CD4-positive, CD25-positive, alpha-beta regulatory T cell (primary cell): ENCODE measurements at regions not wholly inside any gene's neighbourhood (a gene's known extent, or its start where the extent isn't known, plus 50 kb on each side); places are given as distances from the start of the nearest gene placed in this dataset.

Experiments used
- ATAC-seq, 2 donors: fragments of 150-1000 bp; cut with Tn5 transposase; one replicate each; pipeline ENCODE4 v1.10.0; 2021; ENCODE audit warnings: low read depth in 2 of 2, moderate number of reproducible peaks in 2 of 2, moderate library complexity in 1 of 2
- DNase-seq, 3 donors: peaks; one replicate each; pipeline versions ENCODE4 v3.0.0 to v3.0.0-alpha.2; 2012 to 2022; ENCODE audit warnings: mixed read lengths in 1 of 3
- H3K27ac ChIP-seq: one replicate; pipeline ENCODE4 v1.7.0; 2013; ENCODE audit warnings: mild to moderate bottlenecking, low read length; ENCODE audit not compliant: insufficient read depth, poor library complexity, severe bottlenecking
- H3K27me3 ChIP-seq: one replicate; pipeline ENCODE4 v1.7.0; 2013; ENCODE audit warnings: low read length; ENCODE audit not compliant: control insufficient read depth, insufficient read depth
- H3K36me3 ChIP-seq: one replicate; pipeline ENCODE4 v1.7.0; 2013; ENCODE audit warnings: mild to moderate bottlenecking, low read length, moderate library complexity; ENCODE audit not compliant: control insufficient read depth, insufficient read depth
- H3K4me1 ChIP-seq: 2 replicates; pipeline ENCODE4 v1.7.0; 2013; ENCODE audit warnings: mild to moderate bottlenecking, low read length; ENCODE audit not compliant: insufficient read depth, control insufficient read depth, poor library complexity, severe bottlenecking
- H3K4me3 ChIP-seq: one replicate; pipeline ENCODE4 v1.7.0; 2013; ENCODE audit warnings: low read depth, mild to moderate bottlenecking, low read length, moderate library complexity
- H3K9me3 ChIP-seq, 2 experiments: 1 replicate in 1 of 2; 2 replicates in 1 of 2; pipeline ENCODE4 v1.7.0; 2013; ENCODE audit warnings: low read length in 2 of 2, mild to moderate bottlenecking in 1 of 2, moderate library complexity in 1 of 2; ENCODE audit not compliant: control insufficient read depth in 2 of 2
- H3K27ac Mint-ChIP-seq, 3 donors: one replicate each; pipeline ENCODE4 v1.8.0; 2020 to 2022; ENCODE audit warnings: mild to moderate bottlenecking in 3 of 3, mixed read lengths in 3 of 3, moderate library complexity in 2 of 3
- H3K27me3 Mint-ChIP-seq: one replicate; pipeline ENCODE4 v1.8.0; 2022; ENCODE audit warnings: mild to moderate bottlenecking, mixed read lengths
- H3K36me3 Mint-ChIP-seq: one replicate; pipeline ENCODE4 v1.8.0; 2020; ENCODE audit warnings: mixed read lengths
- H3K4me1 Mint-ChIP-seq, 4 donors: one replicate each; pipeline ENCODE4 v1.8.0; 2020 to 2022; ENCODE audit warnings: mixed read lengths in 4 of 4, mild to moderate bottlenecking in 1 of 4
- H3K4me3 Mint-ChIP-seq, 4 donors: one replicate each; pipeline ENCODE4 v1.8.0; 2020 to 2022; ENCODE audit warnings: mild to moderate bottlenecking in 4 of 4, mixed read lengths in 4 of 4, moderate library complexity in 3 of 4
- H3K9me3 Mint-ChIP-seq, 7 donors: one replicate each; pipeline ENCODE4 v1.8.0; 2020 to 2022; ENCODE audit warnings: mixed read lengths in 7 of 7, mild to moderate bottlenecking in 3 of 7, moderate library complexity in 2 of 7

- H3K36me3 Mint-ChIP-seq: no peaks in the 10 kb centered on the region
- Histone ChIP-seq H3K4me1 (no peaks in the 10 kb centered on the region), H3K9me3 (no peaks in the 10 kb centered on the region), H3K36me3 (no peaks in the 10 kb centered on the region), H3K27ac (no peak overlapping the region), H3K4me3 (no peak overlapping the region), H3K27me3 (peaks cover 5% of the 10 kb centered on the region)
- H3K4me3 Mint-ChIP-seq: no peak overlapping the region
- H3K27me3 Mint-ChIP-seq: peaks cover 12% of the 10 kb centered on the region
- DNase-seq (no peak), ATAC-seq (no peak)
- H3K27ac Mint-ChIP-seq: no peak overlapping the region
- no peaks in the 10 kb centered on the region for H3K4me1 Mint-ChIP-seq
- H3K9me3 Mint-ChIP-seq: peaks cover 0 to 7% (median 0%) of the 10 kb centered on the region in 7 donors
Observed at GRCh38 chr15:101590785-101591184, 61.4 kb downstream of the TM2D3 start.

GRCh38 chr15:101583284-101583683, 68.9 kb downstream of the TM2D3 start:
- H3K9me3 ChIP-seq: no peaks in the 10 kb centered on the region
- no peaks in the 10 kb centered on the region for H3K36me3 Mint-ChIP-seq
- H3K36me3 ChIP-seq: no peaks in the 10 kb centered on the region
- no peak overlapping the region for H3K4me3 ChIP-seq
- DNase-seq (no peak), ATAC-seq (no peak)
- H3K9me3 Mint-ChIP-seq: peaks cover 0 to 7% (median 2%) of the 10 kb centered on the region in 7 donors
- H3K4me1 ChIP-seq: no peaks in the 10 kb centered on the region
- no peak overlapping the region for H3K4me3 Mint-ChIP-seq
- peaks cover 20% of the 10 kb centered on the region for H3K27me3 Mint-ChIP-seq
- H3K4me1 Mint-ChIP-seq: peaks cover 0 to 2% (median 0%) of the 10 kb centered on the region in 4 donors
- H3K27ac Mint-ChIP-seq: no peak overlapping the region
- peaks cover 5% of the 10 kb centered on the region for H3K27me3 ChIP-seq
- no peak overlapping the region for H3K27ac ChIP-seq

- Mint-ChIP-seq H3K4me3 (no peak overlapping the region), H3K27me3 (peaks cover 14% of the 10 kb centered on the region), H3K4me1 (peaks cover 0 to 2% (median 0%) of the 10 kb centered on the region in 4 donors), H3K9me3 (peaks cover 0 to 11% (median 5%) of the 10 kb centered on the region in 7 donors), H3K36me3 (no peaks in the 10 kb centered on the region), H3K27ac (no peak overlapping the region)
- no peaks in the 10 kb centered on the region for H3K9me3 ChIP-seq
- DNase-seq (no peak), ATAC-seq (no peak)
- H3K4me1 ChIP-seq: no peaks in the 10 kb centered on the region
- no peaks in the 10 kb centered on the region for H3K27me3 ChIP-seq
- H3K36me3 ChIP-seq: no peaks in the 10 kb centered on the region
- no peak overlapping the region for H3K4me3 ChIP-seq
- H3K27ac ChIP-seq: no peak overlapping the region
Observed at GRCh38 chr15:101580431-101580830, 71.8 kb downstream of the TM2D3 start.

- H3K4me3 ChIP-seq: no peak overlapping the region
- H3K27ac ChIP-seq: no peak overlapping the region
- Mint-ChIP-seq H3K9me3 (peaks cover 0 to 11% (median 5%) of the 10 kb centered on the region in 7 donors), H3K27ac (no peak overlapping the region), H3K36me3 (no peaks in the 10 kb centered on the region), H3K4me3 (no peak overlapping the region), H3K27me3 (peaks cover 14% of the 10 kb centered on the region), H3K4me1 (peaks cover 0 to 2% (median 0%) of the 10 kb centered on the region in 4 donors)
- ATAC-seq (no peak), DNase-seq (no peak)
- H3K27me3 ChIP-seq: no peaks in the 10 kb centered on the region
- H3K36me3 ChIP-seq: no peaks in the 10 kb centered on the region
- H3K9me3 ChIP-seq: no peaks in the 10 kb centered on the region
- H3K4me1 ChIP-seq: no peaks in the 10 kb centered on the region
Observed at GRCh38 chr15:101579631-101580163, 72.5 kb downstream of the TM2D3 start.

DNA sequence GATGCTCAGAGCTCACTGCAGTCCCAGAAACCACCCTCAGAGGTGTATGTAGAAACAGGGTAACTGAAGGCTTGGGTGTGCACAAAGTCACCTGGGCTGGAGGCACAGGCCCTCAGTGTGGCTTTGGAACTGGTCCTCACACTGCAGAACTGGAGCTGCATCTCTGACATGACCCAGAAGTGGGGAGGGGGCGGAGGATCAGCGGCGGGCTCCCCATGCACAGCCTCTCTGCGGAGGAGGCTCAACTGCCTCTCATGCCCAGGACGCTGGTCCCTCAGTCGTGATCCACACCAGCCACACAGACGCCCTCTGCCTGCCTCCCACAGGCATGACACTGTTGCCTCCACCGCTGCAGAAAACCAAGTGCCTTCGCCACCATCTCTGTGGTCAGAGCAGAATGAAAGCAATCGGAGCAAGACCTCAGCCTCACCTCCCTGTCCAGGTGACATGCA, 73.7 kb downstream of the TM2D3 start:
- ATAC-seq (no peak), DNase-seq (peak in 1 of 3 donors; percentile 37)
- no peaks in the 10 kb centered on the region for H3K4me1 ChIP-seq
- H3K4me3 ChIP-seq: no peak overlapping the region
- Mint-ChIP-seq H3K27me3 (peaks cover 11% of the 10 kb centered on the region), H3K36me3 (no peaks in the 10 kb centered on the region), H3K4me3 (no peak overlapping the region), H3K4me1 (peaks cover 0 to 2% (median 0%) of the 10 kb centered on the region in 4 donors), H3K27ac (no peak overlapping the region), H3K9me3 (peaks cover 0 to 8% (median 2%) of the 10 kb centered on the region in 7 donors)
- no peaks in the 10 kb centered on the region for H3K27me3 ChIP-seq
- H3K9me3 ChIP-seq: no peaks in the 10 kb centered on the region
- H3K36me3 ChIP-seq: no peaks in the 10 kb centered on the region
- H3K27ac ChIP-seq: no peak overlapping the region

DNA sequence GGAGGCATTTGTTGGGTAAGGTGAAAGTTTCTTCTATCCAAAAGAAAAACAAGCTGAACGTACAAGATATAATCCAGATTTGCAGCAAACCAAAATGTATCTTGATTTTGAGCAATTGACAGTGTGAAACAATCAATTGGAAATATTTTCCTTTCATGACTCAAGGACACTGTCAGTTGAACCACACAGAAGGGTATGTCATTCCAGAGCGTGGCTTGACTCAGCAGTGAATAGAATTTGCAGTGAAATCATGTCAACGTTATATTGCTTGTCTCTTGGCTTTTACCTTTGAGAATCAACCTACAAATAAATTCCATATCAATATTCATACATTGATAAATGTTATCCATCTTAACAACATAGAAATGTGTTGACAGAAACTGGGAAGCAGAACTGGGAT, 78.2 kb downstream of the TM2D3 start:
- Histone ChIP-seq H3K4me1 (no peaks in the 10 kb centered on the region), H3K9me3 (no peaks in the 10 kb centered on the region), H3K4me3 (no peak overlapping the region), H3K27ac (no peak overlapping the region), H3K36me3 (no peaks in the 10 kb centered on the region), H3K27me3 (peaks cover 2% of the 10 kb centered on the region)
- H3K4me1 Mint-ChIP-seq: peaks cover 0 to 1% (median 0%) of the 10 kb centered on the region in 4 donors
- H3K27ac Mint-ChIP-seq: no peak overlapping the region
- H3K9me3 Mint-ChIP-seq: peaks cover 0 to 5% (median 0%) of the 10 kb centered on the region in 7 donors
- no peaks in the 10 kb centered on the region for H3K36me3 Mint-ChIP-seq
- ATAC-seq: no peak
- H3K27me3 Mint-ChIP-seq: peaks cover 5% of the 10 kb centered on the region
- DNase-seq: no peak
- no peak overlapping the region for H3K4me3 Mint-ChIP-seq

DNA sequence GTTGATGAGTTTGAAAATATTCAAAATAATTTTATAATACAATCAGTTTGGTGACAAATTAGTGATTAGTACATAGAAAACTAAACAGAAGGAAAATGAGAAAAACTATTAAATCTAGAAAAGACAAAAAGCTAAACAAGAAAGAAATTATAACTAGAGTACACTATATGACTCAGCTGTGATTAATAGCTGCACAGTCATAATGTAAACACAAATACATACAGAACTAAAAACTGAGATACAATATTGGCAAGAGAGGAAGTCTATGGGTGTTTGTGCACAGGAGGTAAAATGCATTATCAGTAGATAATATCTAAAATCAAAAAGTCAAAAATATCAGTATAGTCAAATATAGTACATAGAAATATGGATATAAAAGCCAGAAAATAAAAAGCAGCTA, 80.7 kb upstream of the PCSK6 start:
- Mint-ChIP-seq H3K4me1 (no peaks in the 10 kb centered on the region), H3K4me3 (no peak overlapping the region), H3K27me3 (no peaks in the 10 kb centered on the region), H3K36me3 (no peaks in the 10 kb centered on the region), H3K9me3 (no peaks in the 10 kb centered on the region), H3K27ac (no peak overlapping the region)
- H3K9me3 ChIP-seq: no peaks in the 10 kb centered on the region
- DNase-seq (no peak), ATAC-seq (no peak)
- H3K4me3 ChIP-seq: no peak overlapping the region
- no peaks in the 10 kb centered on the region for H3K36me3 ChIP-seq
- no peak overlapping the region for H3K27ac ChIP-seq
- no peaks in the 10 kb centered on the region for H3K4me1 ChIP-seq
- H3K27me3 ChIP-seq: peaks cover 2% of the 10 kb centered on the region

DNA sequence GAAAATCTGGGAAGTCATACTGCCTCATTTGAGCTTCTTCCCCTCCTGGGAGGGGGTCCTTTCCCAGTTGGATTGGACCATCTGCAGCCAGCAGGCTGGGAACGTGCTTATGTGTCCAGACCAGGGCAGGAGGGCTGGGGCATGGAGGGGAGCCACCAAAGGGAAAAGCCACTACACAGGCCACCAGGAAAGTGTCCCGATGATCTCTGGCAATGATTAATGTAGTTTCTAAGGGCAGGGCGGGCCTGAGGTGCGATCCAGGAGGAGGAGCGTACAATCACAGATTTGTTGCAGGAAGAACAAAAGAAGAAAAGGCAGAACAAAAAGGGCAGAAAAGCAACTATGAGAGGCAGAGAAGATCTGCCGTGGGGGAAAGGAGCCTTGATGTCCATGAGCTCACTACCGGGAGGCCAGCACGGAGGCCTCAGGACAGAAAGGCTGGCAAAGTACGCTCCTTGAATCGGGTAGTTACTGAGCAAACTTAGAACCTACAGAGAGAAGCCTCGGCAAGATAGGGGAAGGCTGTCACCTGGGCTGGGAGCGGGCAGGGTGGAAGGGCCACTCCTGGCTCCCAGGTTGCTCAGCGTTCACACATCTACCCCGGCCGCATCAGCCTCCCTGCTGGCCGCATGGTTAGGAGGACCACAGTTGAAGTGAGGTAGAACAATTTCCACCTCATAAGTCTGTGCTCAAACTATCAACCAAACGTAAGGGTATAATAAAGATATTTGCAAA, 79.5 kb upstream of the PCSK6 start:
- DNase-seq (no peak), ATAC-seq (no peak)
- H3K27ac Mint-ChIP-seq: no peak overlapping the region
- Histone ChIP-seq H3K9me3 (no peaks in the 10 kb centered on the region), H3K4me3 (no peak overlapping the region), H3K36me3 (no peaks in the 10 kb centered on the region), H3K4me1 (no peaks in the 10 kb centered on the region), H3K27ac (no peak overlapping the region), H3K27me3 (peaks cover 2% of the 10 kb centered on the region)
- no peaks in the 10 kb centered on the region for H3K36me3 Mint-ChIP-seq
- H3K9me3 Mint-ChIP-seq: no peaks in the 10 kb centered on the region
- no peaks in the 10 kb centered on the region for H3K4me1 Mint-ChIP-seq
- peaks cover 4% of the 10 kb centered on the region for H3K27me3 Mint-ChIP-seq
- H3K4me3 Mint-ChIP-seq: no peak overlapping the region
